ENCODE measurements at regions not wholly inside any gene's neighbourhood (a gene's known extent, or its start where the extent isn't known, plus 50 kb on each side); places are given as distances from the start of the nearest gene placed in this dataset.

DNA sequence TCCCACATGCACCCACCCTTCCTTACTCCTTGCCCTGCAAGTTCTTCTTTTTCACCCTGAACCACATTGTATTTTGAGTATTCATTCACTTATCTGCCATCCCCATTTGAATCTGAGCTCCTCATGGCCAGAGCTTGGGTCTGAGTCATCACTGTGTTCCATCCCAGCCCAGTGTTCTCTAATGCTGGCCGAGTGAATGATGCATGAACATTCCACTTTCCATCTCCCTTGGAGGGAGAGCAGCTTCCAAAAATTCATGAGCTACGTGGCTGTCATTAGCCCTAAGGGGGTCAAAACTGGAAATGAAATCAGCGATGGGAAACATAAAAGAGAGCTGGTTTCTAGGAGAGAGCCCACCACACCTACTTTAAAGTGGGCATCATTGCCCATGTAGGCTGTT lies 187.0 kb upstream of the USP24 start:
- TF ChIP-seq, protein P1, sequence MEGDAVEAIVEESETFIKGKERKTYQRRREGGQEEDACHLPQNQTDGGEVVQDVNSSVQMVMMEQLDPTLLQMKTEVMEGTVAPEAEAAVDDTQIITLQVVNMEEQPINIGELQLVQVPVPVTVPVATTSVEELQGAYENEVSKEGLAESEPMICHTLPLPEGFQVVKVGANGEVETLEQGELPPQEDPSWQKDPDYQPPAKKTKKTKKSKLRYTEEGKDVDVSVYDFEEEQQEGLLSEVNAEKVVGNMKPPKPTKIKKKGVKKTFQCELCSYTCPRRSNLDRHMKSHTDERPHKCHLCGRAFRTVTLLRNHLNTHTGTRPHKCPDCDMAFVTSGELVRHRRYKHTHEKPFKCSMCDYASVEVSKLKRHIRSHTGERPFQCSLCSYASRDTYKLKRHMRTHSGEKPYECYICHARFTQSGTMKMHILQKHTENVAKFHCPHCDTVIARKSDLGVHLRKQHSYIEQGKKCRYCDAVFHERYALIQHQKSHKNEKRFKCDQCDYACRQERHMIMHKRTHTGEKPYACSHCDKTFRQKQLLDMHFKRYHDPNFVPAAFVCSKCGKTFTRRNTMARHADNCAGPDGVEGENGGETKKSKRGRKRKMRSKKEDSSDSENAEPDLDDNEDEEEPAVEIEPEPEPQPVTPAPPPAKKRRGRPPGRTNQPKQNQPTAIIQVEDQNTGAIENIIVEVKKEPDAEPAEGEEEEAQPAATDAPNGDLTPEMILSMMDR (IDR thresholded peaks at IDR 0.05): no peak
- TF ChIP-seq POLR2A (IDR thresholded peaks at IDR 0.05): no peak

Measured in tibial nerve (tissue), 3 donors.